ENCODE measurements at regions not wholly inside any gene's neighbourhood (a gene's known extent, or its start where the extent isn't known, plus 50 kb on each side); places are given as distances from the start of the nearest gene placed in this dataset.

GRCh38 chr3:184654375-184654774 is 57.5 kb downstream of the MAGEF1 start:
- no peak overlapping the region for H3K27ac ChIP-seq
- no peaks in the 10 kb centered on the region for H3K27me3 ChIP-seq (ENCODE audit: insufficient read depth, low read depth, severe bottlenecking)
- no peak for DNase-seq
- no peak overlapping the region for H3K4me3 ChIP-seq (ENCODE audit: low read depth, low read length)
- H3K36me3 ChIP-seq = no peaks in the 10 kb centered on the region
- TF ChIP-seq CTCF (IDR thresholded peaks at IDR 0.05; ENCODE audit: low read depth, low read length) = no peak
- no peaks in the 10 kb centered on the region for H3K9me3 ChIP-seq (ENCODE audit: severe bottlenecking)

GRCh38 chr3:184652465-184652864 is 59.4 kb downstream of the MAGEF1 start:
- DNase-seq = no peak
- no peaks in the 10 kb centered on the region for H3K27me3 ChIP-seq (ENCODE audit: insufficient read depth, low read depth, severe bottlenecking)
- H3K36me3 ChIP-seq = no peaks in the 10 kb centered on the region
- TF ChIP-seq CTCF (IDR thresholded peaks at IDR 0.05; ENCODE audit: low read depth, low read length) = no peak
- H3K27ac ChIP-seq = no peak overlapping the region
- no peak overlapping the region for H3K4me3 ChIP-seq (ENCODE audit: low read depth, low read length)
- H3K9me3 ChIP-seq (ENCODE audit: severe bottlenecking) = no peaks in the 10 kb centered on the region

GRCh38 chr3:184651904-184652303 is 60.0 kb downstream of the MAGEF1 start:
- Histone ChIP-seq H3K27me3 (ENCODE audit: insufficient read depth, low read depth, severe bottlenecking) (no peaks in the 10 kb centered on the region), H3K27ac (no peak overlapping the region), H3K36me3 (no peaks in the 10 kb centered on the region), H3K9me3 (ENCODE audit: severe bottlenecking) (no peaks in the 10 kb centered on the region), H3K4me3 (ENCODE audit: low read depth, low read length) (no peak overlapping the region)
- DNase-seq = no peak
- no peak for TF ChIP-seq CTCF (IDR thresholded peaks at IDR 0.05; ENCODE audit: low read depth, low read length)

- DNase-seq = peak; percentile 35
- H3K9me3 ChIP-seq (ENCODE audit: severe bottlenecking) = no peaks in the 10 kb centered on the region
- H3K4me3 ChIP-seq (ENCODE audit: low read depth, low read length) = no peak overlapping the region
- no peaks in the 10 kb centered on the region for H3K36me3 ChIP-seq
- no peak overlapping the region for H3K27ac ChIP-seq
- no peak for TF ChIP-seq CTCF (IDR thresholded peaks at IDR 0.05; ENCODE audit: low read depth, low read length)
- no peaks in the 10 kb centered on the region for H3K27me3 ChIP-seq (ENCODE audit: insufficient read depth, low read depth, severe bottlenecking)
Measured at GRCh38 chr3:184648636-184649035, 63.2 kb downstream of the MAGEF1 start.

GRCh38 chr3:184647405-184647936 is 64.4 kb downstream of the MAGEF1 start:
- H3K4me3 ChIP-seq (ENCODE audit: low read depth, low read length) = no peak overlapping the region

More at GRCh38 chr3:184647405-184647936, 64.4 kb downstream of the MAGEF1 start:
- TF ChIP-seq CTCF (IDR thresholded peaks at IDR 0.05; ENCODE audit: low read depth, low read length) = no peak
- DNase-seq = no peak
- Histone ChIP-seq H3K36me3 (no peaks in the 10 kb centered on the region), H3K27ac (no peak overlapping the region), H3K27me3 (ENCODE audit: insufficient read depth, low read depth, severe bottlenecking) (no peaks in the 10 kb centered on the region), H3K9me3 (ENCODE audit: severe bottlenecking) (no peaks in the 10 kb centered on the region)

Data from WERI-Rb-1 (cell line).